C4-2B (cell line): ENCODE measurements at regions not wholly inside any gene's neighbourhood (a gene's known extent, or its start where the extent isn't known, plus 50 kb on each side); places are given as distances from the start of the nearest gene placed in this dataset.

Source experiments
- H3K27ac ChIP-seq: fragments of 450-650 bp; 2 replicates; pipeline ENCODE4 v1.5.1; 2017
- CTCF ChIP-seq: fragments of 450-650 bp; conservative IDR thresholded peaks from 2 replicates; pipeline ENCODE4 v1.5.1; 2017; ENCODE audit warnings: mild to moderate bottlenecking
- ZFX ChIP-seq: fragments of 450-650 bp; IDR thresholded peaks from 2 replicates; pipeline ENCODE4 v1.6.1; 2017

GRCh38 chr4:185914583-185915199, 102.7 kb upstream of the SORBS2 start:
- no peak overlapping the region for H3K27ac ChIP-seq
- TF ChIP-seq CTCF = no peak
- TF ChIP-seq ZFX = no peak

GRCh38 chr4:185915271-185915670, 103.3 kb upstream of the SORBS2 start:
- TF ChIP-seq ZFX (no peak), CTCF (no peak)
- no peak overlapping the region for H3K27ac ChIP-seq

GRCh38 chr4:185915817-185916216, 103.8 kb upstream of the SORBS2 start:
- TF ChIP-seq CTCF (no peak), ZFX (no peak)
- no peak overlapping the region for H3K27ac ChIP-seq

- H3K27ac ChIP-seq = no peak overlapping the region
- TF ChIP-seq CTCF (no peak), ZFX (no peak)
Measured at GRCh38 chr4:185916231-185916630, 104.2 kb upstream of the SORBS2 start.

GRCh38 chr4:185916683-185917082, 104.7 kb upstream of the SORBS2 start:
- TF ChIP-seq ZFX = no peak
- no peak for TF ChIP-seq CTCF

GRCh38 chr4:185919107-185919506, 107.1 kb upstream of the SORBS2 start:
- no peak overlapping the region for H3K27ac ChIP-seq
- TF ChIP-seq CTCF = no peak

More at GRCh38 chr4:185916683-185917082, 104.7 kb upstream of the SORBS2 start:
- H3K27ac ChIP-seq = no peak overlapping the region

- TF ChIP-seq CTCF (no peak), ZFX (no peak)
- no peak overlapping the region for H3K27ac ChIP-seq
Measured at GRCh38 chr4:185920171-185920570, 108.2 kb upstream of the SORBS2 start.
